Suprapubic skin (tissue), 4 donors: ENCODE measurements at regions not wholly inside any gene's neighbourhood (a gene's known extent, or its start where the extent isn't known, plus 50 kb on each side); places are given as distances from the start of the nearest gene placed in this dataset.

Experiments used
- POLR2A ChIP-seq, 2 donors: fragments of 450-650 bp; IDR thresholded peaks; one replicate each; pipeline ENCODE4 v1.6.1; 2017; ENCODE audit warnings: antibody characterized with exemption in 2 of 2, mild to moderate bottlenecking in 2 of 2, moderate library complexity in 2 of 2
- POLR2AphosphoS5 ChIP-seq, 3 donors: sonication (generic); formaldehyde crosslinking; IDR thresholded peaks; one replicate each; pipeline ENCODE4 v1.6.1; 2017; ENCODE audit warnings: antibody characterized with exemption in 3 of 3
- TF ChIP-seq, protein P1 (sequence below), 2 donors: fragments of 200-600 bp in 1 of 2; fragments of 450-650 bp in 1 of 2; sonication (generic) in 1 of 2; IDR thresholded peaks; one replicate each; pipeline ENCODE4 v1.5.1; 2016 to 2019; ENCODE audit warnings: antibody characterized with exemption in 2 of 2, mild to moderate bottlenecking in 1 of 2, moderate library complexity in 1 of 2

DNA sequence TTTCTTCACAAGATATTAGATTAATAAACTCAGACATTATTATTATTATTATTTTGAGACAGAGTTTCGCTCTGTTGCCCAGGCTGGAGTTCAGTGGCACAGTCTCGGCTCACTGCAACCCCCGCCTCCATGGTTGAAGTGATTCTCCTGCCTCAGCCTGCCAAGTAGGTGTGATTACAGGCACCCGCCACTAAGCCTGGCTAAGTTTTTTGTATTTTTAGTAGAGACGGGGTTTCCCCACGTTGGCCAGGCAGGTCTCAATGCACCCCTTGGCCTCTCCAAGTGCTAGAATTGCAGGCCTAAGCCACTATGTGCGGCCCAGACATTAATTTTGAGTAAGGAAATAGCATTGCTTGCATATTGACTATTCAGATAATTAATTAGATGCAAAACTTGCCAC is 554.9 kb upstream of the LRFN5 start:
- TF ChIP-seq, protein P1, sequence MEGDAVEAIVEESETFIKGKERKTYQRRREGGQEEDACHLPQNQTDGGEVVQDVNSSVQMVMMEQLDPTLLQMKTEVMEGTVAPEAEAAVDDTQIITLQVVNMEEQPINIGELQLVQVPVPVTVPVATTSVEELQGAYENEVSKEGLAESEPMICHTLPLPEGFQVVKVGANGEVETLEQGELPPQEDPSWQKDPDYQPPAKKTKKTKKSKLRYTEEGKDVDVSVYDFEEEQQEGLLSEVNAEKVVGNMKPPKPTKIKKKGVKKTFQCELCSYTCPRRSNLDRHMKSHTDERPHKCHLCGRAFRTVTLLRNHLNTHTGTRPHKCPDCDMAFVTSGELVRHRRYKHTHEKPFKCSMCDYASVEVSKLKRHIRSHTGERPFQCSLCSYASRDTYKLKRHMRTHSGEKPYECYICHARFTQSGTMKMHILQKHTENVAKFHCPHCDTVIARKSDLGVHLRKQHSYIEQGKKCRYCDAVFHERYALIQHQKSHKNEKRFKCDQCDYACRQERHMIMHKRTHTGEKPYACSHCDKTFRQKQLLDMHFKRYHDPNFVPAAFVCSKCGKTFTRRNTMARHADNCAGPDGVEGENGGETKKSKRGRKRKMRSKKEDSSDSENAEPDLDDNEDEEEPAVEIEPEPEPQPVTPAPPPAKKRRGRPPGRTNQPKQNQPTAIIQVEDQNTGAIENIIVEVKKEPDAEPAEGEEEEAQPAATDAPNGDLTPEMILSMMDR (IDR thresholded peaks at IDR 0.05) = no peak
- TF ChIP-seq POLR2A (IDR thresholded peaks at IDR 0.05) (no peak), POLR2AphosphoS5 (IDR thresholded peaks at IDR 0.05) (no peak)
